ENCODE measurements at regions not wholly inside any gene's neighbourhood (a gene's known extent, or its start where the extent isn't known, plus 50 kb on each side); places are given as distances from the start of the nearest gene placed in this dataset.

- no peaks in the 10 kb centered on the region for H3F3A ChIP-seq (replicated peaks; ENCODE audit: insufficient read depth)
- H3K9me3 ChIP-seq, result no peaks in the 10 kb centered on the region
- H3K9me2 ChIP-seq, result 0 out of 2 replicates have a peak, but pooled peaks cover 3% of the 10 kb centered on the region
- no peak overlapping the region for H3K9ac ChIP-seq
- H4K20me1 ChIP-seq (ENCODE audit: insufficient read depth), result no peaks in the 10 kb centered on the region
- no peak overlapping the region for H3K4me3 ChIP-seq (ENCODE audit: low read depth in 2 of 2, low read length in 1 of 2)
- no peak overlapping the region for H3K4me2 ChIP-seq
- TF ChIP-seq ELF1 (IDR thresholded peaks at IDR 0.05), result no peak
- peak; percentile 42 for TF ChIP-seq CTCF (IDR thresholded peaks at IDR 0.05)
- peak; percentile 35; the same call in 1 of the 2 replicates for TF ChIP-seq SMC3 (IDR thresholded peaks at IDR 0.05; ENCODE audit: low read depth, low read length)
- no peak for TF ChIP-seq NFIC (IDR thresholded peaks at IDR 0.05; ENCODE audit: borderline replicate concordance)
- peak; percentile 45 for TF ChIP-seq RAD21 (IDR thresholded peaks at IDR 0.05; ENCODE audit: low read length)
- DNase-seq, result no peak
- ChIA-PET POLR2A (no interaction called here), CTCF (interaction anchor here (0.7 kb wide), 1 partner anchor 41 kb away, joined by 3 read pairs; no protein-coding TSS in a partner anchor)
- H3K27me3 ChIP-seq (ENCODE audit: insufficient read depth), result peaks cover 7% of the 10 kb centered on the region; the same call in 1 of the 2 replicates
- H3K36me3 ChIP-seq (replicated peaks in 1 of 2; ENCODE audit: control insufficient read depth in 1 of 2, insufficient read depth in 2 of 2, low read length in 1 of 2), result no peaks in the 10 kb centered on the region
- no peak overlapping the region for H3K27ac ChIP-seq (ENCODE audit: low read depth in 2 of 2, low read length in 1 of 2)
- H2AFZ ChIP-seq (ENCODE audit: low read depth), result no peak overlapping the region; the same call in 1 of the 2 replicates
- H3K79me2 ChIP-seq (ENCODE audit: insufficient read depth), result no peaks in the 10 kb centered on the region
- no peaks in the 10 kb centered on the region for H3K4me1 ChIP-seq (ENCODE audit: control insufficient read depth in 1 of 2, insufficient read depth in 2 of 2, low read depth in 1 of 2, low read length in 1 of 2)
- 17% methylated on average over 8 of the region's 8 CpGs for WGBS (ENCODE audit: low lambda C conversion rate)
These were observed 97.0 kb upstream of the SLC35G4 start for GRCh38 chr18:11512096-11513025.

DNA sequence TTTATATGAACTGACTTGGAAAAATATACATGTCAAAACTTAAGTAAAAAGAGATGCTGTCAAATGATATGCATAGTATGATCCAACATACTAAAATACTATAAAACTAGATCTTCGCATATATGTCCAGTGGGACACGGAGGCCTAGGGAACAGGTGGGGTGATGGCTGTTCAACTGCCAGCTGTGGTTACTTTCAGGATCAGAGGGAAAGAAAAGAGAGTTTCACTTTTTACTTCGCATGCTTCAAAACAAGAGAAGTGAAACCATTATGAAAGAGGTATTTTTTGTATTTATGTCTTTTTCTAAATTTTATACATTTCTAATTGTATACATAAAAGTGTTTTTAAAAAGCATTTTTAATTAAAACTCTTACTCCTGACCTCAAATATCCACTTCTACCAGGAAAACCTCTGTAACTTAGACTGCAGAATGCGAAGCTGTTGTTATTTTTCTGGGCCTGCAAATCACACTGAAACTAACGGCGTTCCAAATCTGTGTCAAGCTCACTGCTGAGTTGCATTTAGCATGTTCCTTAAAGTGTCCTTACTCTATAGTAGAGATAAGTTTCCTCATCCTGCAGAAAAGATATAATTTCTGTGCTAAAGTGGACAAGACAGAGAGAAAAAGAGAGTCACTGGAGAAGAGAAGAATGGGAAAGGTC lies 97.8 kb upstream of the SLC35G4 start:
- no peak overlapping the region for H3K4me3 ChIP-seq (ENCODE audit: low read depth in 2 of 2, low read length in 1 of 2)
- no peak overlapping the region for H3K4me2 ChIP-seq
- H3K36me3 ChIP-seq (replicated peaks in 1 of 2; ENCODE audit: control insufficient read depth in 1 of 2, insufficient read depth in 2 of 2, low read length in 1 of 2), result no peaks in the 10 kb centered on the region
- no peak for TF ChIP-seq SIN3A (IDR thresholded peaks at IDR 0.05; ENCODE audit: borderline replicate concordance, low read depth, low read length)
- no peaks in the 10 kb centered on the region for H3F3A ChIP-seq (replicated peaks; ENCODE audit: insufficient read depth)
- 25% methylated on average over 6 of the region's 6 CpGs for WGBS (ENCODE audit: low lambda C conversion rate)
- ChIA-PET POLR2A (no interaction called here), CTCF (no interaction called here)
- H2AFZ ChIP-seq (ENCODE audit: low read depth), result no peak overlapping the region; the same call in 1 of the 2 replicates
- 0 out of 2 replicates have a peak, but pooled peaks cover 3% of the 10 kb centered on the region for H3K9me2 ChIP-seq
- H3K79me2 ChIP-seq (ENCODE audit: insufficient read depth), result no peaks in the 10 kb centered on the region
- H3K4me1 ChIP-seq (ENCODE audit: control insufficient read depth in 1 of 2, insufficient read depth in 2 of 2, low read depth in 1 of 2, low read length in 1 of 2), result no peaks in the 10 kb centered on the region
- no peak overlapping the region for H3K27ac ChIP-seq (ENCODE audit: low read depth in 2 of 2, low read length in 1 of 2)
- DNase-seq, result no peak
- H3K9ac ChIP-seq, result no peak overlapping the region
- H3K9me3 ChIP-seq, result no peaks in the 10 kb centered on the region
- H3K27me3 ChIP-seq (ENCODE audit: insufficient read depth), result peaks cover under 1% of the 10 kb centered on the region; the same call in 1 of the 2 replicates
- H4K20me1 ChIP-seq (ENCODE audit: insufficient read depth), result no peaks in the 10 kb centered on the region

GRCh38 chr18:11506856-11507255 lies 102.5 kb upstream of the SLC35G4 start:
- POLR2A ChIA-PET, result no interaction called here
- Histone ChIP-seq H3K9me3 (no peaks in the 10 kb centered on the region), H3K79me2 (ENCODE audit: insufficient read depth) (no peaks in the 10 kb centered on the region), H3K4me1 (ENCODE audit: control insufficient read depth in 1 of 2, insufficient read depth in 2 of 2, low read depth in 1 of 2, low read length in 1 of 2) (no peaks in the 10 kb centered on the region), H3K36me3 (replicated peaks in 1 of 2; ENCODE audit: control insufficient read depth in 1 of 2, insufficient read depth in 2 of 2, low read length in 1 of 2) (no peaks in the 10 kb centered on the region), H3K4me2 (no peak overlapping the region), H3K4me3 (ENCODE audit: low read depth in 2 of 2, low read length in 1 of 2) (no peak overlapping the region), H2AFZ (ENCODE audit: low read depth) (no peak overlapping the region), H3K27me3 (ENCODE audit: insufficient read depth) (no peaks in the 10 kb centered on the region; the same call in 1 of the 2 replicates), H4K20me1 (ENCODE audit: insufficient read depth) (no peaks in the 10 kb centered on the region), H3K27ac (ENCODE audit: low read depth in 2 of 2, low read length in 1 of 2) (no peak overlapping the region), H3F3A (replicated peaks; ENCODE audit: insufficient read depth) (no peaks in the 10 kb centered on the region), H3K9ac (no peak overlapping the region), H3K9me2 (0 out of 2 replicates have a peak, but pooled peaks cover 3% of the 10 kb centered on the region)
- no peak for DNase-seq
- WGBS (ENCODE audit: low lambda C conversion rate), result 10% methylated on average over 6 of the region's 6 CpGs
- CTCF ChIA-PET, result interaction anchor here (1.1 kb wide), 1 partner anchor 12 kb away, joined by 3 read pairs; no protein-coding TSS in a partner anchor
- TF ChIP-seq ELF1 (IDR thresholded peaks at IDR 0.05), result no peak
- TF ChIP-seq, protein P1, sequence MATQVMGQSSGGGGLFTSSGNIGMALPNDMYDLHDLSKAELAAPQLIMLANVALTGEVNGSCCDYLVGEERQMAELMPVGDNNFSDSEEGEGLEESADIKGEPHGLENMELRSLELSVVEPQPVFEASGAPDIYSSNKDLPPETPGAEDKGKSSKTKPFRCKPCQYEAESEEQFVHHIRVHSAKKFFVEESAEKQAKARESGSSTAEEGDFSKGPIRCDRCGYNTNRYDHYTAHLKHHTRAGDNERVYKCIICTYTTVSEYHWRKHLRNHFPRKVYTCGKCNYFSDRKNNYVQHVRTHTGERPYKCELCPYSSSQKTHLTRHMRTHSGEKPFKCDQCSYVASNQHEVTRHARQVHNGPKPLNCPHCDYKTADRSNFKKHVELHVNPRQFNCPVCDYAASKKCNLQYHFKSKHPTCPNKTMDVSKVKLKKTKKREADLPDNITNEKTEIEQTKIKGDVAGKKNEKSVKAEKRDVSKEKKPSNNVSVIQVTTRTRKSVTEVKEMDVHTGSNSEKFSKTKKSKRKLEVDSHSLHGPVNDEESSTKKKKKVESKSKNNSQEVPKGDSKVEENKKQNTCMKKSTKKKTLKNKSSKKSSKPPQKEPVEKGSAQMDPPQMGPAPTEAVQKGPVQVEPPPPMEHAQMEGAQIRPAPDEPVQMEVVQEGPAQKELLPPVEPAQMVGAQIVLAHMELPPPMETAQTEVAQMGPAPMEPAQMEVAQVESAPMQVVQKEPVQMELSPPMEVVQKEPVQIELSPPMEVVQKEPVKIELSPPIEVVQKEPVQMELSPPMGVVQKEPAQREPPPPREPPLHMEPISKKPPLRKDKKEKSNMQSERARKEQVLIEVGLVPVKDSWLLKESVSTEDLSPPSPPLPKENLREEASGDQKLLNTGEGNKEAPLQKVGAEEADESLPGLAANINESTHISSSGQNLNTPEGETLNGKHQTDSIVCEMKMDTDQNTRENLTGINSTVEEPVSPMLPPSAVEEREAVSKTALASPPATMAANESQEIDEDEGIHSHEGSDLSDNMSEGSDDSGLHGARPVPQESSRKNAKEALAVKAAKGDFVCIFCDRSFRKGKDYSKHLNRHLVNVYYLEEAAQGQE (IDR thresholded peaks at IDR 0.05; ENCODE audit: low read depth, low read length), result no peak
- no peak for TF ChIP-seq CHD2 (IDR thresholded peaks at IDR 0.05; ENCODE audit: low read length, partially characterized antibody)
- no peak for TF ChIP-seq TAF1 (IDR thresholded peaks at IDR 0.05; ENCODE audit: borderline replicate concordance, low read depth, low read length)
- TF ChIP-seq POLR2AphosphoS5 (IDR thresholded peaks at IDR 0.05; ENCODE audit: low read depth, low read length), result no peak
- no peak for TF ChIP-seq YY1 (IDR thresholded peaks at IDR 0.05; ENCODE audit: low read depth)
- no peak for TF ChIP-seq FOSL2 (IDR thresholded peaks at IDR 0.05; ENCODE audit: borderline replicate concordance, low read depth)
- TF ChIP-seq EP300 (IDR thresholded peaks at IDR 0.05; ENCODE audit: borderline replicate concordance in 1 of 2, low read depth in 1 of 2, low read length in 1 of 2), result no peak
- no peak for TF ChIP-seq EZH2phosphoT487 (IDR thresholded peaks at IDR 0.05; ENCODE audit: borderline replicate concordance, low read depth)
- no peak for TF ChIP-seq SIN3A (IDR thresholded peaks at IDR 0.05; ENCODE audit: borderline replicate concordance, low read depth, low read length)
